ENCODE measurements at regions not wholly inside any gene's neighbourhood (a gene's known extent, or its start where the extent isn't known, plus 50 kb on each side); places are given as distances from the start of the nearest gene placed in this dataset.

- TF ChIP-seq REST (IDR thresholded peaks at IDR 0.05; ENCODE audit: unreplicated experiment) (no peak), ZNF114 (CRISPR knock-in tag; IDR thresholded peaks at IDR 0.05) (no peak), ZNF331 (CRISPR knock-in tag; IDR thresholded peaks at IDR 0.05; ENCODE audit: low read depth) (no peak)
Measured at GRCh38 chr1:157227700-157228099, 89.5 kb upstream of the ETV3 start (continued).

- peaks cover 6% of the 10 kb centered on the region; the same call in 2 of the 3 replicates for H3K36me3 Mint-ChIP-seq (ENCODE audit: low read depth)
- H3K36me3 ChIP-seq (ENCODE audit: insufficient read depth): no peaks in the 10 kb centered on the region; the same call in 1 of the 2 replicates
- ATAC-seq (no peak), DNase-seq (ENCODE audit: low spot score) (no peak)
- no peak overlapping the region for H2AFZ ChIP-seq
- H3K9me2 ChIP-seq (ENCODE audit: insufficient read depth): peaks cover 13% of the 10 kb centered on the region
- H3K27ac ChIP-seq (ENCODE audit: low read depth): no peak overlapping the region
- no peaks in the 10 kb centered on the region for H4K20me1 ChIP-seq (replicated peaks; ENCODE audit: insufficient read depth)
- H3K27me3 Mint-ChIP-seq (ENCODE audit: insufficient read depth, low read depth, poor library complexity): peaks cover 5% of the 10 kb centered on the region
- H3K4me1 ChIP-seq (ENCODE audit: insufficient read depth): peaks cover 6% of the 10 kb centered on the region; the same call in 1 of the 2 replicates
- no peaks in the 10 kb centered on the region for H3F3A ChIP-seq (replicated peaks; ENCODE audit: low read depth)
- TF ChIP-seq ZNF462 (CRISPR knock-in tag; IDR thresholded peaks at IDR 0.05) (no peak), CTCF (conservative IDR thresholded peaks at IDR 0.05; ENCODE audit: low read depth in 2 of 2) (no peak), ZNF331 (CRISPR knock-in tag; IDR thresholded peaks at IDR 0.05; ENCODE audit: low read depth) (no peak), EZH2phosphoT487 (IDR thresholded peaks at IDR 0.05; ENCODE audit: unreplicated experiment) (no peak)
- H3K4me3 Mint-ChIP-seq: no peak overlapping the region
- no peak overlapping the region for H3K4me3 ChIP-seq
- no peak overlapping the region for H3K4me2 ChIP-seq
- no peaks in the 10 kb centered on the region for H3K27me3 ChIP-seq (ENCODE audit: insufficient read depth)
- H3K27ac Mint-ChIP-seq: no peak overlapping the region
- peaks cover 14% of the 10 kb centered on the region for H3K9me3 Mint-ChIP-seq
- H3K4me1 Mint-ChIP-seq: peaks cover 14% of the 10 kb centered on the region
- no peaks in the 10 kb centered on the region for H3K79me2 ChIP-seq (replicated peaks; ENCODE audit: insufficient read depth)
Measured at GRCh38 chr1:157226739-157227138, 88.5 kb upstream of the ETV3 start.
